Right lobe of liver (tissue), 6 donors: ENCODE measurements at regions not wholly inside any gene's neighbourhood (a gene's known extent, or its start where the extent isn't known, plus 50 kb on each side); places are given as distances from the start of the nearest gene placed in this dataset.
"Not testable (repeated sequence)": the region's sequence is repeated elsewhere in the genome, so short reads cannot be mapped to it uniquely, and the experiment has no call there.

ENCODE experiments used
- ATAC-seq, 4 donors: fragments of 200-7000 bp; cut with Tn5 transposase; one replicate each; pipeline ENCODE4 v1.9.1; 2020; ENCODE audit warnings: mild to moderate bottlenecking in 4 of 4, moderate library complexity in 4 of 4
- DNase-seq, 3 donors: peaks; one replicate each; pipeline ENCODE4 v3.0.0-alpha.2; 2020
- H3K27ac ChIP-seq, 3 donors: fragments of 200-600 bp; one replicate each; pipeline ENCODE4 v1.8.0; 2022
- H3K27me3 ChIP-seq, 2 donors: fragments of 200-600 bp; one replicate each; pipeline ENCODE4 v1.8.0; 2022
- H3K36me3 ChIP-seq, 4 donors: fragments of 200-600 bp; sonication (generic) in 1 of 4; one replicate each; pipeline versions ENCODE4 v1.5.1 to v1.8.0; 2017 to 2022; ENCODE audit warnings: control low read depth in 1 of 4
- H3K4me1 ChIP-seq, 4 donors: fragments of 200-600 bp; sonication (generic) in 1 of 4; one replicate each; pipeline versions ENCODE4 v1.5.1 to v1.8.0; 2017 to 2022; ENCODE audit warnings: control low read depth in 1 of 4
- H3K4me3 ChIP-seq, 3 donors: fragments of 200-600 bp; one replicate each; pipeline ENCODE4 v1.8.0; 2022
- H3K9me3 ChIP-seq, 4 donors: fragments of 200-600 bp; sonication (generic) in 1 of 4; one replicate each; pipeline versions ENCODE4 v1.5.1 to v1.8.0; 2017 to 2022; ENCODE audit warnings: control low read depth in 1 of 4
- POLR2A ChIP-seq: fragments of 450-650 bp; IDR thresholded peaks from one replicate; pipeline ENCODE4 v1.6.1; 2017; ENCODE audit warnings: antibody characterized with exemption, mild to moderate bottlenecking
- WGBS: methylation state at CpG from one replicate; pipeline ENCODE4 v1.1.6; 2018; ENCODE audit warnings: low coverage, low lambda C conversion rate; ENCODE audit not compliant: insufficient coverage; ENCODE audit errors: missing lambda C conversion rate; 5-methylcytosine and 5-hydroxymethylcytosine counted together
- intact Hi-C, 2 donors: fragments of 100-400 bp; cut with DNase I; formaldehyde crosslinking; loops; one replicate each; pipeline versions ENCODE4 v1.11.2 to v1.14.1; 2022
- TF ChIP-seq, protein P1 (sequence below), 4 donors: fragments of 200-600 bp in 3 of 4; fragments of 450-650 bp in 1 of 4; IDR thresholded peaks; one replicate each; pipeline versions ENCODE4 v1.5.1 to v1.8.0; 2016 to 2022; ENCODE audit warnings: antibody characterized with exemption in 4 of 4, mild to moderate bottlenecking in 2 of 4
- donor health status: DM: no; HTN: yes; CAD: no.
- donor health status: DM: no; HTN: no; CAD: no.
- donor health status: DM: no; HTN: no; CAD: no.
- donor health status: DM: no; HTN: yes; CAD: no.
- donor health status: DM: no; HTN: yes; CAD: no.

DNA sequence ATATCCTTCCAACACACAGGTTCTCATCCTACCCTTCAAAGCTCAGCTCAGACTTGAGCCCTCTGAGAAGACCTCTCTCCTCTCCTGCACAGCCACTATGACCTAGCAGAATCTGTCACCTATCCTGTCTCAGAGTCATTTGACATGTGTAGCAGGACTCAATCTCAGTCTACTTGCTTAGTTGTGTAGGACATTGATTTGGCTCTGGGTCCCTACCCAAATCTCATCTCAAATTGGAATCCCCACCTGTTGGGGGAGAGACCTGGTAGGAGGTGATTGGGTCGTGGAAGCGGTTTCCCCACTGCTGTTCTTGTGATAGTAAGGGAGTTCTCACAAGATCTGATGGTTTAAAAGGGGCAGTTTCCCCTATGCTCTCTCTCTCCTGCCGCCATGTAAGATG is 297.9 kb downstream of the CD83 start:
- no peaks in the 10 kb centered on the region for H3K27me3 ChIP-seq
- no peak for TF ChIP-seq POLR2A
- TF ChIP-seq, protein P1, sequence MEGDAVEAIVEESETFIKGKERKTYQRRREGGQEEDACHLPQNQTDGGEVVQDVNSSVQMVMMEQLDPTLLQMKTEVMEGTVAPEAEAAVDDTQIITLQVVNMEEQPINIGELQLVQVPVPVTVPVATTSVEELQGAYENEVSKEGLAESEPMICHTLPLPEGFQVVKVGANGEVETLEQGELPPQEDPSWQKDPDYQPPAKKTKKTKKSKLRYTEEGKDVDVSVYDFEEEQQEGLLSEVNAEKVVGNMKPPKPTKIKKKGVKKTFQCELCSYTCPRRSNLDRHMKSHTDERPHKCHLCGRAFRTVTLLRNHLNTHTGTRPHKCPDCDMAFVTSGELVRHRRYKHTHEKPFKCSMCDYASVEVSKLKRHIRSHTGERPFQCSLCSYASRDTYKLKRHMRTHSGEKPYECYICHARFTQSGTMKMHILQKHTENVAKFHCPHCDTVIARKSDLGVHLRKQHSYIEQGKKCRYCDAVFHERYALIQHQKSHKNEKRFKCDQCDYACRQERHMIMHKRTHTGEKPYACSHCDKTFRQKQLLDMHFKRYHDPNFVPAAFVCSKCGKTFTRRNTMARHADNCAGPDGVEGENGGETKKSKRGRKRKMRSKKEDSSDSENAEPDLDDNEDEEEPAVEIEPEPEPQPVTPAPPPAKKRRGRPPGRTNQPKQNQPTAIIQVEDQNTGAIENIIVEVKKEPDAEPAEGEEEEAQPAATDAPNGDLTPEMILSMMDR (IDR thresholded peaks at IDR 0.05): no peak
- ATAC-seq (no peak), DNase-seq (no peak)
- H3K36me3 ChIP-seq: no peaks in the 10 kb centered on the region
- intact Hi-C loops: no loop called here
- 67% methylated on average over 1 of the region's 3 CpGs for WGBS
- no peak overlapping the region for H3K27ac ChIP-seq
- H3K4me3 ChIP-seq: no peak overlapping the region
- H3K4me1 ChIP-seq: no peaks in the 10 kb centered on the region
- H3K9me3 ChIP-seq: no peaks in the 10 kb centered on the region

DNA sequence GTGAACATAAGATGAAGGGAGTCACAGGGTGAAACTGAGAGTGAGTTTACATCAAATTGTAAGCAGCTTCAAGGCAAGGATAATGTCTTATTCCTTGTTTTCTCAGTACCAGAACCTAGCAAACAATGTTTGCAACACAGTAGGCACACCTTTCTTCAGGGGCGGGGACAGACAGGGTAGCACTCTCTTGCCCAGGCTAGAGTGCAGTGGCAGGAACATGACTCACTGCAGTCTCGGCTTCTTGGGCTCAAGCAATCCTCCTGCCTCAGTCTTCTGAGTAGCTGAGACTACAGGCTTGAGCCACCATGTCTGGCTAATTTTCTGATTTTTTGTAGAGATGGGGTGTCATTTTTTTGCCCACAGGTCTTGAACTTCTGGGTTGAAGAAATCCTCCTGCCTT is 299.8 kb downstream of the CD83 start:
- ATAC-seq: no peak
- TF ChIP-seq, protein P1 (IDR thresholded peaks at IDR 0.05): no peak
- no peak for TF ChIP-seq POLR2A
- 72% methylated on average over 2 of the region's 2 CpGs for WGBS
- H3K36me3 ChIP-seq: no peaks in the 10 kb centered on the region
- H3K9me3 ChIP-seq: no peaks in the 10 kb centered on the region
- no peak overlapping the region for H3K4me3 ChIP-seq
- intact Hi-C loops: no loop called here
- DNase-seq: no peak
- no peaks in the 10 kb centered on the region for H3K4me1 ChIP-seq
- H3K27me3 ChIP-seq: no peaks in the 10 kb centered on the region
- H3K27ac ChIP-seq: no peak overlapping the region

DNA sequence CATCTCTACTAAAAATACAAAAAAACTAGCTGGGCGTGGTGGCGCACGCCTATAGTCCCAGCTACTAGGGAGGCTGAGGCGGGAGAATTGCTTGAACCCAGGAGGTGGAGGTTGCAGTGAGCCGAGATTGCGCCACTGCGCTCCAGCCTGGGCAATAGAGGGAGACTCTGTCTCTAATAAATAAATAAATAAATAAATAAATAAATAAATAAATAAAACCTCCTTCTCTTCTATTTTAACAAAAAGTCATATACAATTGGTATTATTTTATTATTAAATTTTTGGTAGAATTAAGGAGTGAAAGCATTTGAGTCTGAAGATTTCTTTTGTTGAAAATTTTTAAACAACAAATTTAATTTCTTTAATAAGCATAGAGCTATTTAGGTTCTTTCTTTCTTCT is 301.7 kb downstream of the CD83 start:
- DNase-seq, H3K27ac ChIP-seq, H3K4me1 ChIP-seq, H3K36me3 ChIP-seq, H3K27me3 ChIP-seq, H3K4me3 ChIP-seq, ATAC-seq, H3K9me3 ChIP-seq, intact Hi-C loops: not testable (repeated sequence)
- 91% methylated on average over 7 of the region's 7 CpGs for WGBS

- TF ChIP-seq, protein P1 (IDR thresholded peaks at IDR 0.05): no peak
- TF ChIP-seq POLR2A: no peak
These were observed 304.5 kb downstream of the CD83 start for GRCh38 chr6:14422061-14422460.

DNA sequence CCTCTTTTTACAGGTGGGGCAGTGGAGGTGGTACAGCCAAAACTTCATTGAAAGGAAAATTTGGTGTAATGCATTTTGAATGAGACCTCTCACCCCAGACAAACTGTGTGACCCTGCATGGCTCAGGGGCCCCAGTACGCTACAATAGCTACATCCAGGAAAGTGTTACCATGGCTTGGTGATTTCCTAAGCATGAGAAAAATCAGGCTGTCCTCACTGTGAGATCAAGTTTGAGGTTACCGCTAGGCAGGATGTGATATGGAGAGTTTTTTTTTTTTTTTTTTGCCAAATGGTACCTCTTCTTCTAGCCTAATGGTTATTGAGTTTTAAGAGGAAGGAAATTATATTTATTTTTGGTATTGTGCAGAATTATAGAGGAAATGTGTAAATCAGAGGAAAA is 305.3 kb downstream of the CD83 start:
- intact Hi-C loops: no loop called here
- no peaks in the 10 kb centered on the region for H3K36me3 ChIP-seq
- no peak overlapping the region for H3K4me3 ChIP-seq
- no peaks in the 10 kb centered on the region for H3K27me3 ChIP-seq
- no peaks in the 10 kb centered on the region for H3K4me1 ChIP-seq
- no peak for TF ChIP-seq POLR2A
- TF ChIP-seq, protein P1 (IDR thresholded peaks at IDR 0.05): no peak
- 45% methylated on average over 2 of the region's 2 CpGs for WGBS
- H3K9me3 ChIP-seq: no peaks in the 10 kb centered on the region
- H3K27ac ChIP-seq: no peak overlapping the region
- ATAC-seq (peak in 2 of 4 donors; percentile 28 to 55), DNase-seq (no peak)

More at GRCh38 chr6:14422061-14422460, 304.5 kb downstream of the CD83 start:
- Histone ChIP-seq H3K9me3 (no peaks in the 10 kb centered on the region), H3K36me3 (no peaks in the 10 kb centered on the region), H3K4me3 (no peak overlapping the region), H3K4me1 (no peaks in the 10 kb centered on the region), H3K27me3 (no peaks in the 10 kb centered on the region), H3K27ac (no peak overlapping the region)
- DNase-seq (no peak), ATAC-seq (no peak)
- whole genome bisulfite sequencing: 81% methylated on average over 6 of the region's 6 CpGs
- intact Hi-C loops: no loop called here
